GM12878 (cell line): ENCODE measurements at regions not wholly inside any gene's neighbourhood (a gene's known extent, or its start where the extent isn't known, plus 50 kb on each side); places are given as distances from the start of the nearest gene placed in this dataset.

ENCODE experiments used
- ATAC-seq: fragments of 200-7000 bp; cut with Tn5 transposase; 3 replicates; pipeline ENCODE4 v1.9.1; 2020; ENCODE audit warnings: mild to moderate bottlenecking, moderate library complexity
- BruUV-seq: library from RNA; stranded (reverse); fragments of 400-500 nt; replicated peaks from 2 replicates; lab custom pipeline; 2021; lab: Mats Ljungman, UMichigan
- CTCF ChIA-PET: fragments of 300-600 bp; sonication (Branson Sonifier 250); formaldehyde crosslinking; extraction: SDS; loops from one replicate; lab custom pipeline; 2021; ENCODE audit warnings: inconsistent platforms; lab: Yijun Ruan, JAX
- POLR2A ChIA-PET: fragments of 350-600 bp; formaldehyde crosslinking; extraction: SDS; loops from one replicate; lab custom pipeline; 2021; ENCODE audit warnings: inconsistent platforms; lab: Charles Lee
- RAD21 ChIA-PET: fragments of 300-600 bp; sonication (Branson Sonifier 250); formaldehyde crosslinking; loops from one replicate; lab custom pipeline; 2023; ENCODE audit warnings: antibody characterized with exemption; ENCODE audit not compliant: unreplicated experiment; lab: Charles Lee
- SMC1A ChIA-PET: fragments of 300-600 bp; sonication (Branson Sonifier 250); formaldehyde crosslinking; loops from one replicate; lab custom pipeline; 2023; ENCODE audit not compliant: unreplicated experiment, uncharacterized antibody; lab: Charles Lee
- DNase-seq: peaks from one replicate; pipeline ENCODE4 v3.0.0-alpha.2; 2011; ENCODE audit warnings: low read depth, low spot score
- FAIRE-seq: peaks from 3 replicates; lab custom pipeline; 2011; peaks lifted over from hg19 to GRCh38; lab: Jason Lieb, UNC
- H2AFZ ChIP-seq: 2 replicates; pipeline ENCODE4 v1.6.0; 2011; ENCODE audit warnings: low read depth, low read length, control low read depth; ENCODE audit not compliant: control insufficient read depth
- H3K27ac ChIP-seq: 2 replicates; pipeline ENCODE4 v1.5.1; 2011; ENCODE audit warnings: control low read depth; ENCODE audit not compliant: control insufficient read depth, insufficient read depth
- H3K27me3 ChIP-seq, 2 experiments: replicated peaks in 1 of 2; 2 replicates each; pipeline versions ENCODE4 v1.6.0 to v1.6.1; 2011; ENCODE audit warnings: low read length in 1 of 2; ENCODE audit not compliant: control insufficient read depth in 2 of 2, insufficient read depth in 2 of 2
- H3K36me3 ChIP-seq, 2 experiments: 2 replicates each; pipeline ENCODE4 v1.5.1; 2011; ENCODE audit warnings: low read length in 1 of 2; ENCODE audit not compliant: control insufficient read depth in 2 of 2, insufficient read depth in 2 of 2
- H3K4me1 ChIP-seq: 2 replicates; pipeline ENCODE4 v1.6.1; 2011; ENCODE audit warnings: mild to moderate bottlenecking, low read length, moderate library complexity, mixed read lengths; ENCODE audit not compliant: control insufficient read depth, insufficient read depth
- H3K4me2 ChIP-seq: 2 replicates; pipeline ENCODE4 v1.6.0; 2011; ENCODE audit warnings: control low read depth; ENCODE audit not compliant: control insufficient read depth, insufficient read depth
- H3K4me3 ChIP-seq: fragments of 200-600 bp; sonication (generic); 2 replicates; pipeline ENCODE4 v1.5.1; 2016
- H3K79me2 ChIP-seq: 2 replicates; pipeline ENCODE4 v1.6.0; 2011; ENCODE audit warnings: low read length; ENCODE audit not compliant: control insufficient read depth, insufficient read depth
- H3K9ac ChIP-seq: 2 replicates; pipeline ENCODE4 v1.8.0; 2011; ENCODE audit warnings: low read length, control low read depth, mixed read lengths; ENCODE audit not compliant: control insufficient read depth, insufficient read depth
- H3K9me3 ChIP-seq: replicated peaks from 3 replicates; pipeline ENCODE4 v1.5.1; 2011; ENCODE audit warnings: mild to moderate bottlenecking, low read length; ENCODE audit not compliant: control insufficient read depth, insufficient read depth
- H4K20me1 ChIP-seq: 2 replicates; pipeline ENCODE4 v1.6.0; 2011; ENCODE audit not compliant: control insufficient read depth, insufficient read depth
- CHD1 ChIP-seq: IDR thresholded peaks from 2 replicates; pipeline ENCODE4 v1.6.1; 2012; ENCODE audit warnings: low read depth, low read length, improper control_type of control experiment
- CREB1 ChIP-seq: IDR thresholded peaks from 2 replicates; pipeline ENCODE4 v1.6.1; 2012; ENCODE audit warnings: low read depth, mild to moderate bottlenecking, inconsistent platforms
- CTCF ChIP-seq, 3 experiments: IDR thresholded peaks in 2 of 3; conservative IDR thresholded peaks in 1 of 3; 2 replicates each; pipeline ENCODE4 v1.5.1; 2011; ENCODE audit warnings: low read depth in 3 of 3, low read length in 3 of 3, mild to moderate bottlenecking in 3 of 3, control low read depth in 2 of 3, moderate library complexity in 2 of 3, inconsistent platforms in 1 of 3, mixed read lengths in 1 of 3; ENCODE audit not compliant: control insufficient read depth in 2 of 3, insufficient read depth in 1 of 3; ENCODE audit errors: extremely low read depth in 1 of 3
- ELK1 ChIP-seq: IDR thresholded peaks from 2 replicates; pipeline ENCODE4 v1.6.1; 2012; ENCODE audit warnings: low read depth, low read length, improper control_type of control experiment
- GABPA ChIP-seq: IDR thresholded peaks from 2 replicates; pipeline ENCODE4 v1.6.1; 2014; ENCODE audit warnings: antibody characterized with exemption, low read depth, mild to moderate bottlenecking, inconsistent platforms
- GATAD2B ChIP-seq: fragments of 450-650 bp; conservative IDR thresholded peaks from 2 replicates; pipeline ENCODE4 v1.6.1; 2017; ENCODE audit warnings: low read depth, mild to moderate bottlenecking, moderate library complexity
- MEF2B ChIP-seq: fragments of 450-650 bp; IDR thresholded peaks from 2 replicates; pipeline ENCODE4 v1.6.1; 2018; ENCODE audit warnings: mild to moderate bottlenecking, moderate library complexity; ENCODE audit not compliant: partially characterized antibody, poor library complexity, severe bottlenecking
- NFIC ChIP-seq: IDR thresholded peaks from 2 replicates; pipeline ENCODE4 v1.6.1; 2012; ENCODE audit warnings: low read depth, mild to moderate bottlenecking, inconsistent platforms, low read length, moderate library complexity
- SRF ChIP-seq, 2 experiments: IDR thresholded peaks; 2 replicates each; pipeline ENCODE4 v1.6.1; 2011; ENCODE audit warnings: low read depth in 2 of 2, low read length in 2 of 2, mild to moderate bottlenecking in 1 of 2, moderate library complexity in 1 of 2
- SUZ12 ChIP-seq: fragments of 200-600 bp; sonication (generic); IDR thresholded peaks from one replicate; pipeline ENCODE4 v1.6.1; 2018; ENCODE audit warnings: antibody characterized with exemption, mild to moderate bottlenecking; ENCODE audit not compliant: unreplicated experiment
- TCF7 ChIP-seq: IDR thresholded peaks from 2 replicates; pipeline ENCODE4 v1.6.1; 2014; ENCODE audit warnings: antibody characterized with exemption, borderline replicate concordance
- WGBS: methylation state at CpG from one replicate; pipeline ENCODE4 v1.1.6; 2016; ENCODE audit warnings: low lambda C conversion rate; ENCODE audit not compliant: insufficient replicate concordance, insufficient coverage; ENCODE audit errors: missing lambda C conversion rate; 5-methylcytosine and 5-hydroxymethylcytosine counted together
- in situ Hi-C: fragments of 300-500 bp; cut with MboI; formaldehyde crosslinking; loops from 9 replicates; pipeline ENCODE4 v1.14.3; 2018; ENCODE audit warnings: mixed read lengths
- intact Hi-C: fragments of 100-400 bp; cut with micrococcal nuclease; formaldehyde crosslinking; loops from one replicate; pipeline ENCODE4 v1.14.2; 2022; ENCODE audit not compliant: unreplicated experiment
- TF ChIP-seq, protein P1 (sequence below): fragments of 450-650 bp; IDR thresholded peaks from 2 replicates; pipeline ENCODE4 v1.6.1; 2014; ENCODE audit warnings: mild to moderate bottlenecking
- TF ChIP-seq, protein P2 (sequence below): fragments of 450-650 bp; IDR thresholded peaks from 2 replicates; pipeline ENCODE4 v1.6.1; 2016; ENCODE audit warnings: mild to moderate bottlenecking, moderate library complexity, borderline replicate concordance

- no peak for DNase-seq
- peak; percentile 68 for ATAC-seq
- Histone ChIP-seq H4K20me1 (no peaks in the 10 kb centered on the region), H3K4me2 (no peak overlapping the region), H3K4me1 (no peaks in the 10 kb centered on the region), H3K4me3 (no peak overlapping the region), H3K27ac (no peak overlapping the region), H3K27me3 (no peaks in the 10 kb centered on the region), H3K9ac (no peak overlapping the region), H3K36me3 (no peaks in the 10 kb centered on the region), H3K79me2 (no peaks in the 10 kb centered on the region), H2AFZ (no peak overlapping the region), H3K9me3 (no peaks in the 10 kb centered on the region)
- WGBS: 7% methylated on average over 2 of the region's 2 CpGs
- in situ Hi-C loops: no loop called here
- SMC1A ChIA-PET: interaction anchor here (0.9 to 1.3 kb wide), 2 partner anchors 13 to 21 kb away, joined by 3 to 4 read pairs; no protein-coding TSS in a partner anchor
- no peak for FAIRE-seq
- BruUV-seq: no TSS peak
- CTCF ChIA-PET: interaction anchor here (0.9 kb wide), 1 partner anchor 20 kb away, joined by 3 read pairs; no protein-coding TSS in a partner anchor
- POLR2A ChIA-PET: interaction anchor here (0.7 to 0.9 kb wide), 2 partner anchors 22 to 25 kb away, joined by 3 to 4 read pairs; no protein-coding TSS in a partner anchor
- intact Hi-C loops: no loop called here
- RAD21 ChIA-PET: interaction anchor here (1.2 to 1.5 kb wide), 3 partner anchors 15 to 22 kb away, joined by 3 to 4 read pairs (median 4); no protein-coding TSS in a partner anchor
- no peak for TF ChIP-seq ELK1
- no peak for TF ChIP-seq GATAD2B
- no peak for TF ChIP-seq TCF7
- no peak for TF ChIP-seq NFIC
- TF ChIP-seq MEF2B: no peak
- TF ChIP-seq, protein P1, sequence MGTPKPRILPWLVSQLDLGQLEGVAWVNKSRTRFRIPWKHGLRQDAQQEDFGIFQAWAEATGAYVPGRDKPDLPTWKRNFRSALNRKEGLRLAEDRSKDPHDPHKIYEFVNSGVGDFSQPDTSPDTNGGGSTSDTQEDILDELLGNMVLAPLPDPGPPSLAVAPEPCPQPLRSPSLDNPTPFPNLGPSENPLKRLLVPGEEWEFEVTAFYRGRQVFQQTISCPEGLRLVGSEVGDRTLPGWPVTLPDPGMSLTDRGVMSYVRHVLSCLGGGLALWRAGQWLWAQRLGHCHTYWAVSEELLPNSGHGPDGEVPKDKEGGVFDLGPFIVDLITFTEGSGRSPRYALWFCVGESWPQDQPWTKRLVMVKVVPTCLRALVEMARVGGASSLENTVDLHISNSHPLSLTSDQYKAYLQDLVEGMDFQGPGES: no peak
- no peak for TF ChIP-seq CREB1
- no peak for TF ChIP-seq GABPA
- TF ChIP-seq CTCF (IDR thresholded peaks at IDR 0.05 in 2 of 3, conservative IDR thresholded peaks at IDR 0.05 in 1 of 3; ENCODE audit: control insufficient read depth in 2 of 3, extremely low read depth in 1 of 3, insufficient read depth in 1 of 3, low read depth in 3 of 3, low read length in 3 of 3): no peak
- TF ChIP-seq SRF (IDR thresholded peaks at IDR 0.05; ENCODE audit: low read depth in 2 of 2, low read length in 2 of 2): no peak
- no peak for TF ChIP-seq CHD1
- TF ChIP-seq, protein P2, sequence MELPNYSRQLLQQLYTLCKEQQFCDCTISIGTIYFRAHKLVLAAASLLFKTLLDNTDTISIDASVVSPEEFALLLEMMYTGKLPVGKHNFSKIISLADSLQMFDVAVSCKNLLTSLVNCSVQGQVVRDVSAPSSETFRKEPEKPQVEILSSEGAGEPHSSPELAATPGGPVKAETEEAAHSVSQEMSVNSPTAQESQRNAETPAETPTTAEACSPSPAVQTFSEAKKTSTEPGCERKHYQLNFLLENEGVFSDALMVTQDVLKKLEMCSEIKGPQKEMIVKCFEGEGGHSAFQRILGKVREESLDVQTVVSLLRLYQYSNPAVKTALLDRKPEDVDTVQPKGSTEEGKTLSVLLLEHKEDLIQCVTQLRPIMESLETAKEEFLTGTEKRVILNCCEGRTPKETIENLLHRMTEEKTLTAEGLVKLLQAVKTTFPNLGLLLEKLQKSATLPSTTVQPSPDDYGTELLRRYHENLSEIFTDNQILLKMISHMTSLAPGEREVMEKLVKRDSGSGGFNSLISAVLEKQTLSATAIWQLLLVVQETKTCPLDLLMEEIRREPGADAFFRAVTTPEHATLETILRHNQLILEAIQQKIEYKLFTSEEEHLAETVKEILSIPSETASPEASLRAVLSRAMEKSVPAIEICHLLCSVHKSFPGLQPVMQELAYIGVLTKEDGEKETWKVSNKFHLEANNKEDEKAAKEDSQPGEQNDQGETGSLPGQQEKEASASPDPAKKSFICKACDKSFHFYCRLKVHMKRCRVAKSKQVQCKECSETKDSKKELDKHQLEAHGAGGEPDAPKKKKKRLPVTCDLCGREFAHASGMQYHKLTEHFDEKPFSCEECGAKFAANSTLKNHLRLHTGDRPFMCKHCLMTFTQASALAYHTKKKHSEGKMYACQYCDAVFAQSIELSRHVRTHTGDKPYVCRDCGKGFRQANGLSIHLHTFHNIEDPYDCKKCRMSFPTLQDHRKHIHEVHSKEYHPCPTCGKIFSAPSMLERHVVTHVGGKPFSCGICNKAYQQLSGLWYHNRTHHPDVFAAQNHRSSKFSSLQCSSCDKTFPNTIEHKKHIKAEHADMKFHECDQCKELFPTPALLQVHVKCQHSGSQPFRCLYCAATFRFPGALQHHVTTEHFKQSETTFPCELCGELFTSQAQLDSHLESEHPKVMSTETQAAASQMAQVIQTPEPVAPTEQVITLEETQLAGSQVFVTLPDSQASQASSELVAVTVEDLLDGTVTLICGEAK: no peak
- no peak for TF ChIP-seq SUZ12
Observed at GRCh38 chr6:74467533-74468215, 738.2 kb downstream of the COL12A1 start.
